H9 (cell line): ENCODE measurements at regions not wholly inside any gene's neighbourhood (a gene's known extent, or its start where the extent isn't known, plus 50 kb on each side); places are given as distances from the start of the nearest gene placed in this dataset.

Experiments used
- DNase-seq: peaks from one replicate; pipeline ENCODE4 v3.0.0-alpha.2; 2017
- H2AFZ ChIP-seq: one replicate; pipeline ENCODE4 v1.6.1; 2013; ENCODE audit warnings: mild to moderate bottlenecking, low read length, control low read depth, moderate library complexity
- H2AK5ac ChIP-seq: 2 replicates; pipeline ENCODE4 v1.6.1; 2013; ENCODE audit warnings: low read length, control low read depth, mixed read lengths; ENCODE audit not compliant: insufficient read length
- H2BK120ac ChIP-seq: one replicate; pipeline ENCODE4 v1.6.1; 2013; ENCODE audit warnings: low read depth, mild to moderate bottlenecking, low read length, control low read depth, inconsistent platforms; ENCODE audit not compliant: poor library complexity, severe bottlenecking
- H2BK12ac ChIP-seq: 2 replicates; pipeline ENCODE4 v1.6.1; 2013; ENCODE audit warnings: low read length, control low read depth, mixed read lengths, low read depth; ENCODE audit not compliant: insufficient read length
- H2BK15ac ChIP-seq: 2 replicates; pipeline ENCODE4 v1.6.1; 2013; ENCODE audit warnings: low read depth, low read length, control low read depth
- H2BK20ac ChIP-seq: one replicate; pipeline ENCODE4 v1.6.1; 2013; ENCODE audit warnings: low read depth, mild to moderate bottlenecking, low read length, control low read depth, inconsistent platforms; ENCODE audit not compliant: poor library complexity, severe bottlenecking
- H2BK5ac ChIP-seq: 2 replicates; pipeline ENCODE4 v1.6.1; 2013; ENCODE audit warnings: low read length, control low read depth, mixed read lengths; ENCODE audit not compliant: insufficient read length
- H3K14ac ChIP-seq: 2 replicates; pipeline ENCODE4 v1.6.1; 2013; ENCODE audit warnings: low read length, control low read depth; ENCODE audit not compliant: insufficient read depth
- H3K18ac ChIP-seq: 2 replicates; pipeline ENCODE4 v1.6.1; 2013; ENCODE audit warnings: low read depth, mild to moderate bottlenecking, mixed read lengths, low read length, control low read depth; ENCODE audit not compliant: insufficient read length
- H3K23ac ChIP-seq: 2 replicates; pipeline ENCODE4 v1.6.1; 2013; ENCODE audit warnings: low read length, control low read depth, mixed read lengths, low read depth; ENCODE audit not compliant: insufficient read length
- H3K23me2 ChIP-seq: 2 replicates; pipeline ENCODE4 v1.6.1; 2013; ENCODE audit warnings: low read depth, mild to moderate bottlenecking, mixed read lengths, low read length, control low read depth; ENCODE audit not compliant: insufficient read length, poor library complexity, severe bottlenecking
- H3K27ac ChIP-seq: 2 replicates; pipeline ENCODE4 v1.5.1; 2013; ENCODE audit warnings: low read length, control low read depth, mixed read lengths, low read depth; ENCODE audit not compliant: insufficient read length
- H3K27me3 ChIP-seq: 2 replicates; pipeline ENCODE4 v1.6.1; 2013; ENCODE audit warnings: low read length, control low read depth, inconsistent platforms; ENCODE audit not compliant: insufficient read depth
- H3K4ac ChIP-seq: 2 replicates; pipeline ENCODE4 v1.6.1; 2013; ENCODE audit warnings: low read depth, mild to moderate bottlenecking, control low read depth, inconsistent platforms, low read length, moderate library complexity
- H3K4me1 ChIP-seq: 2 replicates; pipeline ENCODE4 v1.6.1; 2013; ENCODE audit warnings: low read length, control low read depth, inconsistent platforms; ENCODE audit not compliant: insufficient read depth
- H3K4me2 ChIP-seq: 2 replicates; pipeline ENCODE4 v1.6.1; 2013; ENCODE audit warnings: low read length, control low read depth, mixed read lengths; ENCODE audit not compliant: insufficient read length, insufficient read depth
- H3K56ac ChIP-seq: 2 replicates; pipeline ENCODE4 v1.6.1; 2013; ENCODE audit warnings: low read depth, mild to moderate bottlenecking, mixed read lengths, low read length, control low read depth; ENCODE audit not compliant: insufficient read length
- H3K79me1 ChIP-seq: 2 replicates; pipeline ENCODE4 v1.6.1; 2013; ENCODE audit warnings: low read depth, mild to moderate bottlenecking, moderate library complexity, low read length, control low read depth, inconsistent platforms; ENCODE audit not compliant: insufficient read depth, poor library complexity, severe bottlenecking
- H3K79me2 ChIP-seq: 2 replicates; pipeline ENCODE4 v1.6.1; 2013; ENCODE audit warnings: low read length, control low read depth, inconsistent platforms; ENCODE audit not compliant: insufficient read depth
- H3K9ac ChIP-seq: 2 replicates; pipeline ENCODE4 v1.6.1; 2013; ENCODE audit warnings: low read length, control low read depth, mixed read lengths; ENCODE audit not compliant: insufficient read length; ENCODE audit errors: extremely low read depth
- H3K9me3 ChIP-seq: one replicate; pipeline ENCODE4 v1.6.1; 2013; ENCODE audit warnings: low read depth, low read length, inconsistent platforms; ENCODE audit not compliant: control insufficient read depth
- H3T11ph ChIP-seq: one replicate; pipeline ENCODE4 v1.6.1; 2013; ENCODE audit warnings: mild to moderate bottlenecking, low read length, control low read depth, inconsistent platforms
- H4K20me1 ChIP-seq: one replicate; pipeline ENCODE4 v1.6.1; 2013; ENCODE audit not compliant: control insufficient read depth, insufficient read length, insufficient read depth
- H4K5ac ChIP-seq: 2 replicates; pipeline ENCODE4 v1.6.1; 2013; ENCODE audit warnings: low read depth, mild to moderate bottlenecking, mixed read lengths, low read length, control low read depth; ENCODE audit not compliant: insufficient read length
- H4K8ac ChIP-seq: replicated peaks from 2 replicates; pipeline ENCODE4 v1.6.1; 2013; ENCODE audit warnings: low read length, control low read depth, mixed read lengths, low read depth; ENCODE audit not compliant: insufficient read length
- H4K91ac ChIP-seq: 2 replicates; pipeline ENCODE4 v1.6.1; 2013; ENCODE audit warnings: low read depth, mild to moderate bottlenecking, moderate library complexity, mixed read lengths, low read length, control low read depth; ENCODE audit not compliant: insufficient read length
- H3K27ac Mint-ChIP-seq, 3 experiments: 2 replicates in 2 of 3; 3 replicates in 1 of 3; pipeline ENCODE4 v1.8.0; 2020 to 2021; ENCODE audit warnings: mixed read lengths in 3 of 3, mild to moderate bottlenecking in 1 of 3, moderate library complexity in 1 of 3
- H3K27me3 Mint-ChIP-seq: 2 replicates; pipeline ENCODE4 v1.8.0; 2021; ENCODE audit warnings: low read depth, mild to moderate bottlenecking, moderate library complexity, mixed read lengths
- H3K36me3 Mint-ChIP-seq, 3 experiments: 2 replicates in 2 of 3; 3 replicates in 1 of 3; pipeline ENCODE4 v1.8.0; 2020 to 2021; ENCODE audit warnings: low read depth in 3 of 3, mixed read lengths in 3 of 3; ENCODE audit not compliant: insufficient read depth in 1 of 3
- H3K4me1 Mint-ChIP-seq, 2 experiments: 2 replicates each; pipeline ENCODE4 v1.8.0; 2020; ENCODE audit warnings: mixed read lengths in 2 of 2
- H3K4me3 Mint-ChIP-seq, 2 experiments: 2 replicates in 1 of 2; 3 replicates in 1 of 2; pipeline ENCODE4 v1.8.0; 2020 to 2021; ENCODE audit warnings: mild to moderate bottlenecking in 2 of 2, mixed read lengths in 2 of 2, moderate library complexity in 1 of 2
- H3K9me3 Mint-ChIP-seq, 2 experiments: 2 replicates in 1 of 2; 3 replicates in 1 of 2; pipeline ENCODE4 v1.8.0; 2020; ENCODE audit warnings: mild to moderate bottlenecking in 2 of 2, mixed read lengths in 2 of 2, moderate library complexity in 1 of 2
- CTCF ChIP-seq: fragments of 200-600 bp; sonication (generic); conservative IDR thresholded peaks from 3 replicates; pipeline ENCODE4 v1.8.0; 2021; ENCODE audit warnings: antibody characterized with exemption, mild to moderate bottlenecking
- WGBS: extraction: QIAGEN DNeasy Blood & Tissue Kit; methylation state at CpG from one replicate; pipeline ENCODE4 v1.1.7; 2013; ENCODE audit warnings: missing lambda C conversion rate, low lambda C conversion rate, mixed read lengths; ENCODE audit not compliant: insufficient read length; ENCODE audit errors: extremely low coverage; 5-methylcytosine and 5-hydroxymethylcytosine counted together

- Histone ChIP-seq H3K27me3 (no peaks in the 10 kb centered on the region), H3K27ac (no peak overlapping the region), H3K14ac (no peak overlapping the region), H3T11ph (no peak overlapping the region), H3K18ac (no peak overlapping the region), H2BK120ac (no peak overlapping the region), H4K91ac (no peak overlapping the region), H2BK5ac (no peak overlapping the region), H2BK20ac (no peak overlapping the region), H4K20me1 (no peaks in the 10 kb centered on the region), H2BK12ac (no peak overlapping the region), H2AFZ (no peak overlapping the region), H4K8ac (no peak overlapping the region), H4K5ac (no peak overlapping the region), H3K4me1 (no peaks in the 10 kb centered on the region), H3K23ac (no peak overlapping the region), H3K9ac (no peak overlapping the region), H3K79me2 (no peaks in the 10 kb centered on the region), H3K79me1 (no peaks in the 10 kb centered on the region), H3K9me3 (no peaks in the 10 kb centered on the region), H3K4ac (no peak overlapping the region), H3K56ac (no peak overlapping the region), H2AK5ac (no peak overlapping the region), H3K23me2 (no peaks in the 10 kb centered on the region), H2BK15ac (no peak overlapping the region), H3K4me2 (no peak overlapping the region)
- no peaks in the 10 kb centered on the region for H3K27me3 Mint-ChIP-seq
- H3K4me1 Mint-ChIP-seq, result no peaks in the 10 kb centered on the region; a peak in 1 of 4 replicates
- DNase-seq, result no peak
- no peaks in the 10 kb centered on the region for H3K9me3 Mint-ChIP-seq
- WGBS, result no CpG with 5 or more reads among the region's 2 CpGs
- H3K36me3 Mint-ChIP-seq, result no peaks in the 10 kb centered on the region
- H3K27ac Mint-ChIP-seq, result no peak overlapping the region
- TF ChIP-seq CTCF, result no peak
- no peak overlapping the region for H3K4me3 Mint-ChIP-seq
Observed at GRCh38 chr3:159824333-159824732, 164.3 kb upstream of the IL12A start.
